PC-3 (cell line): ENCODE measurements at regions not wholly inside any gene's neighbourhood (a gene's known extent, or its start where the extent isn't known, plus 50 kb on each side); places are given as distances from the start of the nearest gene placed in this dataset.
"Not testable (repeated sequence)": the region's sequence is repeated elsewhere in the genome, so short reads cannot be mapped to it uniquely, and the experiment has no call there.

Experiments used
- ATAC-seq: fragments of 200-7000 bp; cut with Tn5 transposase; 2 replicates; pipeline ENCODE4 v1.9.1; 2020; ENCODE audit warnings: mild to moderate bottlenecking, moderate library complexity
- BruUV-seq: library from RNA; stranded (reverse); fragments of 400-500 nt; replicated peaks from 2 replicates; lab custom pipeline; 2021; lab: Mats Ljungman, UMichigan
- CTCF ChIA-PET: fragments of 300-600 bp; sonication (Branson Sonifier 250); formaldehyde crosslinking; loops from one replicate; lab custom pipeline; 2022; ENCODE audit warnings: antibody characterized with exemption; lab: Charles Lee
- POLR2A ChIA-PET: fragments of 300-600 bp; sonication (Branson Sonifier 250); formaldehyde crosslinking; loops from one replicate; lab custom pipeline; 2022; ENCODE audit warnings: antibody characterized with exemption; ENCODE audit not compliant: unreplicated experiment; lab: Charles Lee
- DNase-seq: peaks from one replicate; pipeline ENCODE4 v3.0.0-alpha.2; 2015
- H2AFZ ChIP-seq: fragments of 300-600 bp; sonication (generic); 2 replicates; pipeline ENCODE4 v1.6.0; 2016; ENCODE audit warnings: antibody characterized with exemption, low read length
- H3F3A ChIP-seq: fragments of 300-600 bp; sonication (generic); one replicate; pipeline ENCODE4 v1.6.0; 2017; ENCODE audit warnings: antibody characterized with exemption, low read length, control low read depth, mild to moderate bottlenecking; ENCODE audit not compliant: unreplicated experiment
- H3K27ac ChIP-seq: fragments of 300-600 bp; sonication (generic); 2 replicates; pipeline ENCODE4 v1.5.1; 2016; ENCODE audit warnings: mild to moderate bottlenecking, low read length
- H3K27me3 ChIP-seq: fragments of 300-600 bp; sonication (generic); 2 replicates; pipeline ENCODE4 v1.6.1; 2016; ENCODE audit warnings: low read length, mixed read lengths
- H3K36me3 ChIP-seq: fragments of 300-600 bp; sonication (generic); 2 replicates; pipeline ENCODE4 v1.6.1; 2016; ENCODE audit warnings: low read depth, mixed run types, low read length, mixed read lengths
- H3K4me1 ChIP-seq: fragments of 300-600 bp; sonication (generic); 2 replicates; pipeline ENCODE4 v1.5.1; 2016; ENCODE audit warnings: low read length; ENCODE audit not compliant: insufficient read depth
- H3K4me2 ChIP-seq: fragments of 300-600 bp; sonication (generic); 2 replicates; pipeline ENCODE4 v1.6.0; 2016; ENCODE audit warnings: low read length
- H3K4me3 ChIP-seq: fragments of 300-600 bp; sonication (generic); 2 replicates; pipeline ENCODE4 v1.5.1; 2016; ENCODE audit warnings: mild to moderate bottlenecking, low read length, mixed read lengths
- H3K79me2 ChIP-seq: fragments of 300-600 bp; sonication (generic); 2 replicates; pipeline ENCODE4 v1.6.1; 2017; ENCODE audit warnings: low read length, mixed read lengths
- H3K9ac ChIP-seq: fragments of 300-600 bp; sonication (generic); 2 replicates; pipeline ENCODE4 v1.6.0; 2016; ENCODE audit warnings: mild to moderate bottlenecking, low read length
- H3K9me2 ChIP-seq: fragments of 300-600 bp; sonication (generic); replicated peaks from 2 replicates; pipeline ENCODE4 v1.6.1; 2016; ENCODE audit warnings: mixed run types, low read length, mixed read lengths
- H3K9me3 ChIP-seq: fragments of 300-600 bp; sonication (generic); 2 replicates; pipeline ENCODE4 v1.6.1; 2016; ENCODE audit warnings: low read length, mixed read lengths
- H4K20me1 ChIP-seq: fragments of 300-600 bp; sonication (generic); 2 replicates; pipeline ENCODE4 v1.6.1; 2016; ENCODE audit warnings: low read length, mixed read lengths
- EZH2 ChIP-seq: fragments of 300-600 bp; sonication (generic); IDR thresholded peaks from one replicate; pipeline ENCODE4 v1.6.1; 2017; ENCODE audit warnings: antibody characterized with exemption, mild to moderate bottlenecking, low read length; ENCODE audit not compliant: unreplicated experiment
- EZH2phosphoT487 ChIP-seq: fragments of 300-600 bp; sonication (generic); IDR thresholded peaks from 2 replicates; pipeline ENCODE4 v1.6.1; 2018; ENCODE audit warnings: mild to moderate bottlenecking, antibody characterized with exemption, low read length, borderline replicate concordance
- intact Hi-C: fragments of 100-400 bp; cut with micrococcal nuclease; formaldehyde crosslinking; loops from 2 replicates; pipeline ENCODE4 v1.9.0; 2023
- TF ChIP-seq, protein P1 (sequence below): fragments of 300-600 bp; sonication (generic); conservative IDR thresholded peaks from 2 replicates; pipeline ENCODE4 v1.5.1; 2017; ENCODE audit warnings: antibody characterized with exemption, low read depth, mild to moderate bottlenecking, low read length

DNA sequence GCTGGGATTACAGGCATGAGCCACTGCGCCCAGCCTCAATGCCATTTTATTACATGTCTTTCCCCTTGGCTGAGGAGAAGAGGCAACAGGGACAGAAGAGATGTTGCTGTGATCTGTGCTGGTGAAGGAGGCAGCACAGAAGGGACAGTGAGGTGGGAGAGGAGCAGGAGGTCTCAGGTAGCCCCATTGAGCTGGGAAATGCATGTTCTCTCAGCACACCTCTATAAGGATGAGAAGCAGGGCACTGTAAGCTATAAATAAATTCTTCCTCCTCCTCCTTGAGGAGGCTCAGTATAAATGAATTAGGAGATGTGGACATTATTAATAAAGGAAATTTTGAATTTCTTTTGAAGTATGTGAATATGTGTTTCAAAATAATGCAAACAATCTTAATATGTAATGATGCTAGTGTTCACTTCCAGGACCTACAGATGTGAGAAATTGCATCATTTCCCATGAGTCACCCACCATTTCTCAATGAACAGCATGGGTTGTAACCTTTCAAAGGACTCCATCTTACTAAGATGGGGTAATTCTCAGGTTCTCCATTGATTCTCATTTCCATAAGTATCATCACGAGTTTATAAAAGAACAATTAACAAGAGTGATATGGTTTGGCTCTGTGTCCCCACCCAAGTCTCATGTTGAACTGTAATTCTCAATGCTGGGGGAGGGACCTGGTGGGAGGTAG, 88.9 kb upstream of the ODAD2 start:
- peak overlapping the region; percentile 27; the same call in 1 of the 2 replicates for H3K27ac ChIP-seq
- no peak overlapping the region for H2AFZ ChIP-seq
- no peaks in the 10 kb centered on the region for H3K36me3 ChIP-seq
- CTCF ChIA-PET = no interaction called here
- no peak for ATAC-seq
- no peak overlapping the region for H3K9ac ChIP-seq
- BruUV-seq = no TSS peak
- no peaks in the 10 kb centered on the region for H3K79me2 ChIP-seq
- intact Hi-C loops = no loop called here
- H3K4me1 ChIP-seq = peaks cover 20% of the 10 kb centered on the region
- TF ChIP-seq EZH2 (no peak), EZH2phosphoT487 (no peak)
- TF ChIP-seq, protein P1, sequence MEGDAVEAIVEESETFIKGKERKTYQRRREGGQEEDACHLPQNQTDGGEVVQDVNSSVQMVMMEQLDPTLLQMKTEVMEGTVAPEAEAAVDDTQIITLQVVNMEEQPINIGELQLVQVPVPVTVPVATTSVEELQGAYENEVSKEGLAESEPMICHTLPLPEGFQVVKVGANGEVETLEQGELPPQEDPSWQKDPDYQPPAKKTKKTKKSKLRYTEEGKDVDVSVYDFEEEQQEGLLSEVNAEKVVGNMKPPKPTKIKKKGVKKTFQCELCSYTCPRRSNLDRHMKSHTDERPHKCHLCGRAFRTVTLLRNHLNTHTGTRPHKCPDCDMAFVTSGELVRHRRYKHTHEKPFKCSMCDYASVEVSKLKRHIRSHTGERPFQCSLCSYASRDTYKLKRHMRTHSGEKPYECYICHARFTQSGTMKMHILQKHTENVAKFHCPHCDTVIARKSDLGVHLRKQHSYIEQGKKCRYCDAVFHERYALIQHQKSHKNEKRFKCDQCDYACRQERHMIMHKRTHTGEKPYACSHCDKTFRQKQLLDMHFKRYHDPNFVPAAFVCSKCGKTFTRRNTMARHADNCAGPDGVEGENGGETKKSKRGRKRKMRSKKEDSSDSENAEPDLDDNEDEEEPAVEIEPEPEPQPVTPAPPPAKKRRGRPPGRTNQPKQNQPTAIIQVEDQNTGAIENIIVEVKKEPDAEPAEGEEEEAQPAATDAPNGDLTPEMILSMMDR = no peak
- peak; percentile 47 for DNase-seq
- no peaks in the 10 kb centered on the region for H3K27me3 ChIP-seq
- no peaks in the 10 kb centered on the region for H4K20me1 ChIP-seq
- H3K4me3 ChIP-seq = no peak overlapping the region
- H3K4me2 ChIP-seq = no peak overlapping the region
- no peaks in the 10 kb centered on the region for H3K9me2 ChIP-seq
- POLR2A ChIA-PET = no interaction called here
- no peaks in the 10 kb centered on the region for H3F3A ChIP-seq
- no peaks in the 10 kb centered on the region for H3K9me3 ChIP-seq

DNA sequence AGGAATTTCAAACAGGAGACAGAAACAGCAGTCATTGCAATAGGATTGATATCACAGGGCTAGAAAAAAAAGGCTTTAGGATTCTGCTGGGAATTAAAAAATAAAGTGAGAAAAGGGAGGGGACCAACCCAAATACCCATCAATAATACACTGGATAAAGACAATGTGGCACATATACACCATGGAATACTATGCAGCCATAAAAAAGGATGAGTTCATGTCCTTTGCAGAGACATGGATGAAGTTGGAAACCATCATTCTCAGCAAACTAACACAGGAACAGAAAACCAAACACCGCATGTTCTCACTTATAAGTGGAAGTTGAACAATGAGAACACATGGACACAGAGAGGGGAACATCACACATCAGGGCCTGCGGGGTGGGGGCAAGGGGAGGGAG, 86.9 kb upstream of the ODAD2 start:
- CTCF ChIA-PET, ATAC-seq, H3K27me3 ChIP-seq, H3K79me2 ChIP-seq, H3K4me3 ChIP-seq, H3K36me3 ChIP-seq, H3K27ac ChIP-seq, H3F3A ChIP-seq, H3K4me2 ChIP-seq, H2AFZ ChIP-seq, H3K9me2 ChIP-seq, DNase-seq, POLR2A ChIA-PET, H3K9ac ChIP-seq, BruUV-seq, H3K9me3 ChIP-seq, intact Hi-C loops, H4K20me1 ChIP-seq: not testable (repeated sequence)
- H3K4me1 ChIP-seq = peaks cover 15% of the 10 kb centered on the region

DNA sequence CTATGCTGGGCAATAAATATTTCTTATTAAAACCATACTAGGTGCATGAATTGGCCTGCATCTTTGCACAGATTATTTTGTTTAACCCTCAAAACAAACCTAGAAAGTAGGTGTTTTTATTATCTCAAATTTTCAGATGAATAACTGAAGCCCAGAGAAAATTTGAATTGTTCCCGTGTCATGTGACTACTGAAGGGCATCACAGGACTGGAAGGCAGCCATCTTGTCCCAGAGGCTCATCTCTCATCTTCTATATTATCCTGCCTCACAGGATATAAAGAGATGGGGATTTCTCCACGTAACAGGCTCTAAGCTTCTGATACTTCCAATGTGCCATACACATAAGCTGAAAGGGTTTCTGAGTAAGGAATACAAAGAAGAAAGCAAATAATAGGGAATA, 84.0 kb upstream of the ODAD2 start:
- DNase-seq (no peak), ATAC-seq (no peak)
- Histone ChIP-seq H3K27me3 (no peaks in the 10 kb centered on the region), H3K9me2 (no peaks in the 10 kb centered on the region), H3K27ac (no peak overlapping the region), H3K36me3 (no peaks in the 10 kb centered on the region), H3K4me1 (peaks cover 24% of the 10 kb centered on the region), H3F3A (peaks cover 5% of the 10 kb centered on the region), H3K79me2 (peaks cover 18% of the 10 kb centered on the region), H3K9ac (no peak overlapping the region), H2AFZ (no peak overlapping the region), H3K9me3 (no peaks in the 10 kb centered on the region), H4K20me1 (no peaks in the 10 kb centered on the region), H3K4me2 (no peak overlapping the region), H3K4me3 (no peak overlapping the region)
- intact Hi-C loops = no loop called here
- POLR2A ChIA-PET = no interaction called here
- TF ChIP-seq EZH2 (no peak), EZH2phosphoT487 (no peak)
- TF ChIP-seq, protein P1 = no peak
- BruUV-seq = no TSS peak
- CTCF ChIA-PET = no interaction called here
